ENCODE measurements at regions not wholly inside any gene's neighbourhood (a gene's known extent, or its start where the extent isn't known, plus 50 kb on each side); places are given as distances from the start of the nearest gene placed in this dataset.
"Not testable (repeated sequence)": the region's sequence is repeated elsewhere in the genome, so short reads cannot be mapped to it uniquely, and the experiment has no call there.

GRCh38 chr17:27099266-27099665 is 194.6 kb upstream of the WSB1 start:
- not testable (repeated sequence) for DNase-seq

- not testable (repeated sequence) for DNase-seq
These were observed 189.2 kb upstream of the WSB1 start for GRCh38 chr17:27104605-27105221.

- no peak for DNase-seq
These were observed 188.3 kb upstream of the WSB1 start for GRCh38 chr17:27105636-27106035.

DNA sequence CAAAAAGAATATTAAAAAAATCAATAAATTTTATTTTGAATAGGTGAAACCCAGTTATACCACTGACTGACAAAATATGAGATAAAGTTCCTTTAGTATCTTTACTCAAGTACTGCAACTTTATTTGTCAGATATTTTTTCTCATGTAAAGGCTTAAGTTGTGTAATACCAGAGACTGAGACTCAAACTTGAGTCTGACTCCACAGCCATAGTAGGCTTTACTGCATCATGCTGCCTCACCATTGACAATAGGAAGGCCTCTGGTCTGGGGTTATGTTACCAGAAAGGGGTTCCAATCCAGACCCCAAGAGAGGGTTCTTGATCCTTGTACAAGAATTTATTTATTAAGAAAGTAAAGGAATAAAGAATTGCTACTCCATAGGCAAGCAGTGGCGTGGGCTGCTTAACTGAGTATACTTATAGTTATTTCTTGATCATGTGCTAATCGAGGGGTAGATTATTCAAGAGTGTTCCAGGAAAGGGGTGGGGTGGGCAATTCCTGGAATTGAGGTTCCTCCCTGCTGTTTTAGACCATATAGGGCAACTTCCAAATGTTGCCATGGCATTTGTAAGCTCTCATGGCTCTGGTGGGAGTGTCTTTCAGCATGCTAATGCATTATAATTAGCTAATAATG is 187.4 kb upstream of the WSB1 start:
- DNase-seq = no peak

DNA sequence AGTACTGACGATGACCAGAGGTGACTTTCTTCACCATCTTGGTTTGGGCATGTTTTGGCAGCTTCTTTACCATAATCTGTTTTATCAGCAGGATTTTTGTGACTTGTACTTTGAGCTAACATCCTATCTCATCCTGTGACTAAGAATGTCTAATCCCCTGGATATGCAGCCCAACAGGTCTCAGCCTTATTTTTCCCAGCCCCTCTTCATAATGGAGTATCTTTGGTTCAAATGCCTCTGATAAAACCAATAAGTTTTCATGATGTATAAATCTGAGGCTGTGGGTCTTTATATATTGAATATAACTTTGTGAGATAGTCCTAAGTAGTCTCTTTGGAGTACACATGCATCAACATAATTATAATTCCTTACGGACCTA is 186.9 kb upstream of the WSB1 start:
- no peak for DNase-seq

DNA sequence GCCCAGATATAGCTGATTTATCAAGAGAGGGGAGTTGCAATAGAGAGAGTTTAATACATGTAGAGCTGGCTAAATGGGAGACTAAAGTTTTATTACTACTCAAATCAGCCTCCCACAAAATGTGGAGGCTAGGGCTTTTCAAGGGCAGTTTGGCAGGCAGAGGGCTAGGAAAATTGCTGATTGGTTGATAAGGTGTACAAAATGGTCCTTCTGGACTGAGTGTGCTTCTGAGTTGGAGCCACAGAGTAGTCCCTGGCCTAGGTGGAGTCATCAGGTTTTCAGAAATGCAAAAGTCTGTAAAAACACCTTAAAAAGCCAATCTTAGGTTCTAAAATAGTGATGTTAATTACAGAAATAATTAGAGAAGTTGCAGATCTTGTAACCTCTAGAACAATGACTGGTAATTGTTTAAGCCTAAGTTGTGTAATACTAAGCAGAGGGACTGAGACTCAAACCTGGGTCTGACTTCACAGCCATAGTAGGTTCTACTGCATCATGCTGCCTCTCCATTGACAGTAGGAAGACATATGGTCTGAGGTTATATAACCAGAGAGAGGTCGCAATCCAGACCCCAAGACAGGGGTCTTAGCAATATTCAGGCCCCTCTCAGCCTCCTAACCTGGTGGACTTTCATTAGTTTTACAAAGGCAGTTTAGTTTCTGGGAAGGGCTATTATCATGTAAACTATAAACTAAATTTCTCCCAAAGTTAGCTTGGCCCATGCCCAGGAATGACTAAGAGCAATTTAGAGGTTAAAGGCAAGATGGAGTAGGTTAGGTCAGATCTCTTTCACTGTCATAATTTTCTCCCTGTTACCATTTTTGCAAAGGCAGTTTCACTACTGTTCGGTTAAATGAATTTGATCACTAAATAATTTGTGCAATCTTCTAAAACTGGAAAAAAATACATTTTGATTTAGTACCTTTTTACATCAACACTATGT is 186.3 kb upstream of the WSB1 start:
- DNase-seq = not testable (repeated sequence)

GRCh38 chr17:27109346-27109745 is 184.6 kb upstream of the WSB1 start:
- no peak for DNase-seq

GRCh38 chr17:27153005-27153404 is 140.9 kb upstream of the WSB1 start:
- DNase-seq = no peak

DNA sequence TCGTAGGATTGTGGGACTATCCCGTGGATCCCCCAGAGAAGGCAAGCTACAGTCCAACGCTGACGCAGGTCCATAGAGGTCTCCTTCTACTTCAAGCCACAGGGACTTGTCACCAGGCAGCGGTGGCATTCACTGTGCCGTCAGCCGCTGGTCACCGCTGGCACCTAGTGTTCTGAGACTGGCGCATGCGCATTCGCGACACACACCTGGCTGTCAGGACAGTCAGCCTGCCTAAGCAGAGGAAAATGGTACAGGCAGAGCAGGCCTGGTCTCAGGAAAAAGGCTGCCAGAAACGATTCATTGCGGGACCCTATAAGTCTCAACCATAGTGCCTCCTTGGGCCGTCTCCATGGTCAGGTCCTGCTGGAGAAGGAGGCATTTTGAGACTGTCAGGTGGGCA is 138.0 kb upstream of the WSB1 start:
- DNase-seq = no peak

DNA sequence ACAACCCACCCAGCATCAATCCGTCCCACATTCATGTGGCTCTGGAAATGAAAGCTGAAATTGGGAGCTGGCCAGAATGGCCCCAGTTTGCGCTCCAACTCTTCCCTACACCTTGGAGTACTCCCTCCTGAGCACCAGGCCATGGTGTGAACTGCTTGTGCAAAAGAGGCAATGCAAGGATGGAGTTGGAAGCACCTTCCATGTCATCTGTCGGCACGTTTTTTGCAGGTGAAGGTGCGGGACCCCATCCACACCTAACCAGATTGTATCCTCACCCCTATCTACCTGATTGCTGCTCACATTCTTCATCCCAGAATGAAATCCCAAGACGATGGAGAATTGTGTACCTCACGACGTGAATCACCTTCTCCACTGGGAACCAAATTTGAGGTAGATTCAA is 136.6 kb upstream of the WSB1 start:
- DNase-seq = no peak

DNA sequence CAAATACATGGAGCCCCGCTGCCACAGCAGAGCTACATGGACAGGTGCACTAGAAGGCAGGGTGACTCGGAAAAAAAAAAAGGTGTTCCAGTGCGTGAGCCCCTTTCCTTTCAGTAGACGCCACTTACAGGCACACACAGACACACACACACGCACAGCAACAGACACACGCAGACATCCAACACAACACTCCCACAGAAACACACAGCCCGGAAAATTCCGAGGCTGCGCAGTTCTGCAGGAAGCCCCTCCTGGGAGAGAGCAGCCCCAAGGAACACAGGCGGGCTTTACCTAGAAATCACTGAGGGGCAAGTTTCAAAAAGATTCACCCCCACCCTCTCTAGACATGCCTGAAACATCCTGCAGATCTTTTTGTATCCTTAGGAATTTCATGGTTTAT is 136.0 kb upstream of the WSB1 start:
- no peak for DNase-seq

- no peak for DNase-seq
These were observed 135.5 kb upstream of the WSB1 start for GRCh38 chr17:27158382-27158781.

DNA sequence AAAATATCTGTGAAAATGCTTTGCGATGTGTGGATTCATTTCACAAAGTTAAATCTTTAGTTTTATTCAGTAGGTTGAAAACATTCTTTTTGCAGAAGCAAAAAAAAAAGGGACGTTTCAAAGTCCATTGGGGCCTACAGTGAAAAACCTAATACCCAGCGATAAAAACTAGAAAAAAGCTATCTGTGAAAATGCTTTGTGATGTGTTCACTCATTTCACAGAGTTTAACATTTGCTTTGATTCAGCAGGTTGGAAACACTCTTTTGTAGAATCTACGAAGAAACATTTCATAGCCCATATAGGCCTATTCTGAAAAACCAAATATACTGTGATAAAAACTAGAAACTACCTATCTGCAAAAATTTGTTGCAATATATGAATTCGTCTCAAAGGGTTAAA is 113.6 kb upstream of the WSB1 start:
- DNase-seq = no peak

- DNase-seq = not testable (repeated sequence)
These were observed 112.5 kb upstream of the WSB1 start for GRCh38 chr17:27181379-27181925.

GRCh38 chr17:27181935-27182334 is 112.0 kb upstream of the WSB1 start:
- no peak for DNase-seq

DNA sequence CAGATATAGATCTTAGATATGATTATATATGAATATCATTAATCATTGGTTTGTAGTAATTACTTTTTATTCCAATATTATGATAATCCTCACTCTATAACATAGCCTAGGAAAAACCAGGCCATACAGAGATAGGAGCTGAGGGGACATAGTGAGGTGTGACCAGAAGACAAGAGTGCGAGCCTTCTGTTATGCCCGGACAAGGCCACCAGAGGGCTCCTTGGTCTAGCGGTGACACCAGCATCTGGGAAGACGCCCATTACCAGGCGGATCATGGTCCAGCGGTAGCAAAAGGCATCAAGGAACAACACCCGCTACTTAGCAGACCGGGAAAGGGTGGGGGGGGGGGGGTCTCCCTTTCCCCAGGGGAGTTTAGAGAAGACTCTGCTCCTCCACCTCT is 96.4 kb upstream of the WSB1 start:
- not testable (repeated sequence) for DNase-seq

DNA sequence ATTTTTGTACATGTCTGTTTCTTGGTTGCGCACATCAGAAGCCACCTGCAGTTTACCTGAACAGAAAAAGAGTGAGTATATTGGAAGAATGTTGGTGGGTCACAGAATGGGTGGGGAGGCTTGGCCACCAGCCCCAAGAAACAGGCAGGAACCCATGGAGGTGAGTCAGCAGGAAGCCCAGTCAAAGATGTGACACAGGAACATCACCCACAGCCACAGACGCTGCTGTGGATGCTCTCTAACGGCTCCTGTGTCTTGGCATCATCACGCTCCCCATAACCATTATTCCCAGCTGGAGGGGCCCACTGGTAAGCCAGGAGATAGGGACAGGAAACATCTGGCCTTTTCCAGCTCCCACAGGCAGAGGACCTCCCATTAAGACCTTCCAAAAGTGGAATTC is 94.0 kb upstream of the WSB1 start:
- DNase-seq = no peak

DNA sequence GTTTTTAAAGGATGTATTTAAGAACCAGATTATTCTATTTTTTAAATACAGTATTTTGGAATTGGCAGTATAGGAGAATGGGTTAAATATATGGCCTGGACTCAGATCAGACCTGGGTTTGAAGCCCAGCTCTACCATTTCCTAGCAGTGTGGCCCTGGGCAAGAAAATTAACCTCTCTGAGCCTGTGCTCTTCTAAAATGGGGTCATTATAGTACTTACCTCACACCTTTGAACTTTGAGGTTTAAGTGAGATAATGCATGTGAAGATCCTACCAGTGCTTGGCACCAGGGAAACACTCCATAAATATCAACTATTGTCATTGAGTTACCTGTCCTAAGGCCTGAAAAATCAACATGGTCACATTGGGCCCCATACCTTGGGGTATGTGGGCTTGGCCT is 93.4 kb upstream of the WSB1 start:
- no peak for DNase-seq

GRCh38 chr17:27203241-27203640 is 90.7 kb upstream of the WSB1 start:
- no peak for DNase-seq

DNA sequence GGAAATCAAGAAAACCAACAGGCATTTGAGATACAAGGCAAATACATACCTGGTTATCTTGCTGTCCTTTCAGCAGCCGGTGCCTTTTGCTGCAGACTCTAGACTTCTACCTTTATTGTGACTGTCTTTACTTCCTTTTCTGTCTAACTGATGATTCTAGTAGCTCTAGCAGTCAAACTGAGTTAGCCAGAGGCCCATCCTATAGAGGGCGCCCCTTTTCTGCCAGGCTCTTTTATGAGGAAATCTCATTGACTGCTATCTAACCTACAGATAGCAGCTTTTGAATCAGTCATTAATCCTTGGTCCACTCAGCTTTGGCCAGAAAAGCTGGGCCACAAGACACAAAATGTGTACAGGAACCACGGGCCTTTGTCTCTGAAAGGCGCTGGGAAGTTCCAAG is 87.5 kb upstream of the WSB1 start:
- DNase-seq = no peak

GRCh38 chr17:27207073-27207513 is 86.8 kb upstream of the WSB1 start:
- DNase-seq = no peak

DNA sequence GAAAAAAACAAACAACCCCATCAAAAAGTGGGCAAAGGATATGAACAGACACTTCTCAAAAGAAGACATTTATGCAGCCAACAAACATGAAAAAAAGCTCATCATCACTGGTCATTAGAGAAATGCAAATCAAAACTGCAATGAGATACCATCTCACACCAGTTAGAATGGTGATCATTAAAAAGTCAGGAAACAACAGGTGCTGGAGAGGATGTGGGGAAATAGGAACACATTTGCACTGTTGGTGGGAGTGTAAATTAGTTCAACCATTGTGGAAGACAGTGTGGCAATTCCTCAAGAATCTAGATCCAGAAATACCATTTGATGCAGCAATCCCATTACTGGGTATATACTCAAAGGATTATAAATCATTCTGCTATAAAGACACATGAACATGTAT is 85.5 kb upstream of the WSB1 start:
- not testable (repeated sequence) for DNase-seq

DNA sequence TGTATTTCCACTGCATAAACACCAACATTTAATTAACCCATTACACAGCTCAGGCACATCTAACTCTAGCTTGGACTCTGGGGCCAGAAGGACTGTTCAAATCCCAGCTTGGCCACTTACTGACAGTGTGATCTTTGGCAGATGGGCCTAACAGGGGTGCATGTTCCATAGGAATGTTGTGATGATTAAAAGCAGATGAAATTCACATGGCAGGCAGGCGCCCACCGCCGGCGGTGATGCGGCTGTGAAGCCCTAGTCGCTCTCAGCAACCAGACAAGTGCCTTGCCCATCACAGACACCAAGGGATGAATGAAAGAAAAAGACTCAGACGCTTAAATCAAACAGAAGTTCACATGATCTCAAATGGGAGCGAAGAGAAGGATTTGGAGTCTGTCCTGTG is 84.6 kb upstream of the WSB1 start:
- no peak for DNase-seq

- not testable (repeated sequence) for DNase-seq
These were observed 83.1 kb upstream of the WSB1 start for GRCh38 chr17:27210809-27211208.

Measured in bone marrow (tissue), 2 donors.